ENCODE measurements at regions not wholly inside any gene's neighbourhood (a gene's known extent, or its start where the extent isn't known, plus 50 kb on each side); places are given as distances from the start of the nearest gene placed in this dataset.

GRCh38 chr2:79453918-79454317 is 58.9 kb upstream of the CTNNA2 start:
- Histone ChIP-seq H2AFZ (no peak overlapping the region), H3K27me3 (ENCODE audit: control insufficient read depth, insufficient read depth, low read length) (no peaks in the 10 kb centered on the region), H3K9me3 (ENCODE audit: control insufficient read depth, low read length) (no peaks in the 10 kb centered on the region), H3K4me2 (ENCODE audit: low read length) (no peak overlapping the region), H3K4me1 (no peaks in the 10 kb centered on the region), H3K9ac (no peak overlapping the region), H3K27ac (no peak overlapping the region), H3K4me3 (ENCODE audit: low read depth, low read length) (no peak overlapping the region), H3K79me2 (no peaks in the 10 kb centered on the region), H3K36me3 (ENCODE audit: control insufficient read depth, insufficient read depth, low read length) (no peaks in the 10 kb centered on the region)
- TF ChIP-seq, protein P1, sequence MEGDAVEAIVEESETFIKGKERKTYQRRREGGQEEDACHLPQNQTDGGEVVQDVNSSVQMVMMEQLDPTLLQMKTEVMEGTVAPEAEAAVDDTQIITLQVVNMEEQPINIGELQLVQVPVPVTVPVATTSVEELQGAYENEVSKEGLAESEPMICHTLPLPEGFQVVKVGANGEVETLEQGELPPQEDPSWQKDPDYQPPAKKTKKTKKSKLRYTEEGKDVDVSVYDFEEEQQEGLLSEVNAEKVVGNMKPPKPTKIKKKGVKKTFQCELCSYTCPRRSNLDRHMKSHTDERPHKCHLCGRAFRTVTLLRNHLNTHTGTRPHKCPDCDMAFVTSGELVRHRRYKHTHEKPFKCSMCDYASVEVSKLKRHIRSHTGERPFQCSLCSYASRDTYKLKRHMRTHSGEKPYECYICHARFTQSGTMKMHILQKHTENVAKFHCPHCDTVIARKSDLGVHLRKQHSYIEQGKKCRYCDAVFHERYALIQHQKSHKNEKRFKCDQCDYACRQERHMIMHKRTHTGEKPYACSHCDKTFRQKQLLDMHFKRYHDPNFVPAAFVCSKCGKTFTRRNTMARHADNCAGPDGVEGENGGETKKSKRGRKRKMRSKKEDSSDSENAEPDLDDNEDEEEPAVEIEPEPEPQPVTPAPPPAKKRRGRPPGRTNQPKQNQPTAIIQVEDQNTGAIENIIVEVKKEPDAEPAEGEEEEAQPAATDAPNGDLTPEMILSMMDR (IDR thresholded peaks at IDR 0.05), result no peak

DNA sequence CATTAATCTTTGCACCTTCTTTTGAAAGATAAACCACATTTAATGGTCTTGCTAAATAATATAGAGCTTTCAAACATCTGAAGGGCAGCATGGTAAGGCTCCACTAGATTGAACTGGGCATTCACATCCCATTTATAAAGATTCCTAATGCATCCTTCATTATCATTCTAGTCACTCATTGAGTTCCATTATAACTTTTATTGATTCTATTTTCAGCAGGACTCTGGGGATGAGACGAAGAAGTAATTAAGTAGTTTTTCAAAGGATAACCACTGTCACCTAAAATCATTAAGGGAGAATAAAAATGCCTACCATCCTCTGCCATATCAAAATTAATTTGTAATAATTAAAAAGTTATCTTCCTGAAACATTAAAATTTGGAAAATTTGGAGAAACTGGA is 60.2 kb upstream of the CTNNA2 start:
- H3K27ac ChIP-seq, result no peak overlapping the region
- no peak overlapping the region for H3K9ac ChIP-seq
- no peaks in the 10 kb centered on the region for H3K27me3 ChIP-seq (ENCODE audit: control insufficient read depth, insufficient read depth, low read length)
- no peaks in the 10 kb centered on the region for H3K36me3 ChIP-seq (ENCODE audit: control insufficient read depth, insufficient read depth, low read length)
- H3K9me3 ChIP-seq (ENCODE audit: control insufficient read depth, low read length), result no peaks in the 10 kb centered on the region
- TF ChIP-seq, protein P1 (IDR thresholded peaks at IDR 0.05), result no peak
- H3K4me3 ChIP-seq (ENCODE audit: low read depth, low read length), result no peak overlapping the region
- H2AFZ ChIP-seq, result no peak overlapping the region
- no peak overlapping the region for H3K4me2 ChIP-seq (ENCODE audit: low read length)
- H3K4me1 ChIP-seq, result no peaks in the 10 kb centered on the region
- no peaks in the 10 kb centered on the region for H3K79me2 ChIP-seq

DNA sequence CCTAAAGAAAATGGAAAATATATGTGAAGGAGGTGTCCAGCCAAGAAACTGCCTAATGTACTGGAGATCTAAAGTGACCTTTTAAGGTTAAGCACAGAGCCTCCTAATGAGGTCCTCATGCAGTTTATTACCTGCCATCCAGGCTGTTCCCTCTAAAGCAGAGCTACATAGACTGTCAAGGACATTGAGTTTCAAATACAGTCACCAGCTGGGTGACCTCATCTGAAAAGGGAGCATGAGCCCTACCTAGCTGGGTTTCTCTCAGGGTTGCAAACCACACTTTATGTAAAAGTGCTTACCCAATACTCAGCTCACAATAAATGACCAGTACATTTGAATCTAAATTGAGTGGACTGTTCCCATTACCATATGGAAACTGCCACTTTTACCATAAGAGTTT is 65.4 kb upstream of the CTNNA2 start:
- Histone ChIP-seq H3K4me2 (ENCODE audit: low read length) (no peak overlapping the region), H3K9me3 (ENCODE audit: control insufficient read depth, low read length) (no peaks in the 10 kb centered on the region), H3K27ac (no peak overlapping the region), H2AFZ (no peak overlapping the region), H3K79me2 (no peaks in the 10 kb centered on the region), H3K4me1 (no peaks in the 10 kb centered on the region), H3K9ac (no peak overlapping the region), H3K27me3 (ENCODE audit: control insufficient read depth, insufficient read depth, low read length) (no peaks in the 10 kb centered on the region), H3K4me3 (ENCODE audit: low read depth, low read length) (no peak overlapping the region), H3K36me3 (ENCODE audit: control insufficient read depth, insufficient read depth, low read length) (no peaks in the 10 kb centered on the region)
- TF ChIP-seq, protein P1 (IDR thresholded peaks at IDR 0.05), result no peak

- Histone ChIP-seq H2AFZ (no peak overlapping the region), H3K36me3 (ENCODE audit: control insufficient read depth, insufficient read depth, low read length) (no peaks in the 10 kb centered on the region), H3K4me1 (no peaks in the 10 kb centered on the region), H3K9me3 (ENCODE audit: control insufficient read depth, low read length) (no peaks in the 10 kb centered on the region), H3K27ac (no peak overlapping the region), H3K27me3 (ENCODE audit: control insufficient read depth, insufficient read depth, low read length) (no peaks in the 10 kb centered on the region), H3K4me3 (ENCODE audit: low read depth, low read length) (no peak overlapping the region), H3K4me2 (ENCODE audit: low read length) (no peak overlapping the region), H3K79me2 (no peaks in the 10 kb centered on the region), H3K9ac (no peak overlapping the region)
- TF ChIP-seq, protein P1 (IDR thresholded peaks at IDR 0.05), result no peak
Observed at GRCh38 chr2:79446313-79446712, 66.5 kb upstream of the CTNNA2 start.

- Histone ChIP-seq H3K36me3 (ENCODE audit: control insufficient read depth, insufficient read depth, low read length) (no peaks in the 10 kb centered on the region), H3K4me2 (ENCODE audit: low read length) (no peak overlapping the region), H3K79me2 (no peaks in the 10 kb centered on the region), H3K4me3 (ENCODE audit: low read depth, low read length) (no peak overlapping the region), H3K4me1 (no peaks in the 10 kb centered on the region), H2AFZ (peak overlapping the region; percentile 69), H3K27ac (no peak overlapping the region), H3K9ac (no peak overlapping the region), H3K9me3 (ENCODE audit: control insufficient read depth, low read length) (no peaks in the 10 kb centered on the region), H3K27me3 (ENCODE audit: control insufficient read depth, insufficient read depth, low read length) (no peaks in the 10 kb centered on the region)
- TF ChIP-seq, protein P1 (IDR thresholded peaks at IDR 0.05), result no peak
Observed at GRCh38 chr2:79437433-79438267, 75.2 kb upstream of the CTNNA2 start.
